ENCODE measurements at regions not wholly inside any gene's neighbourhood (a gene's known extent, or its start where the extent isn't known, plus 50 kb on each side); places are given as distances from the start of the nearest gene placed in this dataset.

DNA sequence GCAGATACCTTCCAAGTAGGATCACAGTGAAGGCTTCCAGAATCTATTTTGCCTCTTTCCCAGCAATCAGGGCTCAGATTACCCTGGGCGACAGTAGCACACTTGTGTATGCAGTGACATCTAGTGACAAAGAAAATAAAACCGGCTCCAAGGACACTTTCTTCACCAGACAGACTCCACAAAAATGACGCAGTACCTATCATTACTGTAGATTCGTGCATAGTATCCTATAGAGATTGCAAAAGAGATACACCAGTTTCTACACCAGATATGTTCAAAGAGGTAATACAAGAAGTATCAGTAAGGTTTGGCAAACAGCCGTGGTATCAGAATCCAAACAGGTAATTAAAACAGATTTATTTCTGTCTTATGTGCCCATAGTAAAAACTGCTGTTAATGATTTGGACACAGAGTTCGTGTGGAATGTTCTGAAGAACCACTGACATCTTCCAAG, 600.4 kb upstream of the JAG1 start:
- Histone ChIP-seq H3K27me3 (ENCODE audit: control insufficient read depth in 1 of 2, insufficient read depth in 2 of 2, low read length in 2 of 2) (no peaks in the 10 kb centered on the region), H3K4me1 (ENCODE audit: insufficient read depth, low read length) (no peaks in the 10 kb centered on the region), H3K9me3 (ENCODE audit: control insufficient read depth in 1 of 2, insufficient read depth in 1 of 2, low read length in 2 of 2) (peaks cover 0 to 4% of the 10 kb centered on the region in 2 experiments), H3K27ac (ENCODE audit: low read depth in 1 of 2, low read length in 2 of 2) (no peak overlapping the region), H3K4me3 (ENCODE audit: low read length) (no peak overlapping the region), H3K36me3 (ENCODE audit: insufficient read depth, low read length) (no peaks in the 10 kb centered on the region)
- no peaks in the 10 kb centered on the region for H3K9me3 Mint-ChIP-seq
- TF ChIP-seq, protein P1, sequence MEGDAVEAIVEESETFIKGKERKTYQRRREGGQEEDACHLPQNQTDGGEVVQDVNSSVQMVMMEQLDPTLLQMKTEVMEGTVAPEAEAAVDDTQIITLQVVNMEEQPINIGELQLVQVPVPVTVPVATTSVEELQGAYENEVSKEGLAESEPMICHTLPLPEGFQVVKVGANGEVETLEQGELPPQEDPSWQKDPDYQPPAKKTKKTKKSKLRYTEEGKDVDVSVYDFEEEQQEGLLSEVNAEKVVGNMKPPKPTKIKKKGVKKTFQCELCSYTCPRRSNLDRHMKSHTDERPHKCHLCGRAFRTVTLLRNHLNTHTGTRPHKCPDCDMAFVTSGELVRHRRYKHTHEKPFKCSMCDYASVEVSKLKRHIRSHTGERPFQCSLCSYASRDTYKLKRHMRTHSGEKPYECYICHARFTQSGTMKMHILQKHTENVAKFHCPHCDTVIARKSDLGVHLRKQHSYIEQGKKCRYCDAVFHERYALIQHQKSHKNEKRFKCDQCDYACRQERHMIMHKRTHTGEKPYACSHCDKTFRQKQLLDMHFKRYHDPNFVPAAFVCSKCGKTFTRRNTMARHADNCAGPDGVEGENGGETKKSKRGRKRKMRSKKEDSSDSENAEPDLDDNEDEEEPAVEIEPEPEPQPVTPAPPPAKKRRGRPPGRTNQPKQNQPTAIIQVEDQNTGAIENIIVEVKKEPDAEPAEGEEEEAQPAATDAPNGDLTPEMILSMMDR (IDR thresholded peaks at IDR 0.05) = no peak
- no peak for ATAC-seq (ENCODE audit: poor library complexity)
- no peaks in the 10 kb centered on the region for H3K27me3 Mint-ChIP-seq
- H3K4me3 Mint-ChIP-seq = no peak overlapping the region
- POLR2A ChIA-PET = no interaction called here
- CTCF ChIA-PET = no interaction called here
- H3K4me1 Mint-ChIP-seq (ENCODE audit: low read depth) = no peaks in the 10 kb centered on the region
- no peak for DNase-seq
- H3K36me3 Mint-ChIP-seq (ENCODE audit: low read depth) = no peaks in the 10 kb centered on the region
- intact Hi-C loops (cut with DNase I, micrococcal nuclease) = no loop called here
- no peak overlapping the region for H3K27ac Mint-ChIP-seq

DNA sequence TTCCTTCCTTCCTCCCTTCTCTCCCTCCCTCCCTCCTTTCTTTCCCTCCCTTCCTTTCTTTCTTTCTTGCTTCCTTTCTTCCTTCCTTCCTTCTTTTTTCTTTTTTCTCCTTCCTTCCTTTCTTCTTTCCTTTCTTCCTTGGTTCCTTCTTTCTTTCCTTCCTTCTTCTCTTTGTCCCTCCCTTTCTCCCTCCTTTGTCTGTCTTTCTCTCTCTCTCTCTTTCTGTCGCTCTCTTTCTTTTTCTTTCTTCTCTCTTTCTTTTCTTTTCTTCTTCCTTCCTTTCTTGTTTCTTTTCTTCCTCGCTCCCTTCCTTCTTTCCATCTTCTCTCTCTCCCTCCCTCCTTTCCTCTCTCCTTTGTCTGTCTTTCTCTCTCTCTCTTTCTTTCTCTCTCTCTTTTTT, 601.9 kb upstream of the JAG1 start:
- Histone ChIP-seq H3K9me3 (ENCODE audit: control insufficient read depth in 1 of 2, insufficient read depth in 1 of 2, low read length in 2 of 2) (peaks cover 0 to 4% of the 10 kb centered on the region in 2 experiments), H3K36me3 (ENCODE audit: insufficient read depth, low read length) (no peaks in the 10 kb centered on the region), H3K27me3 (ENCODE audit: control insufficient read depth in 1 of 2, insufficient read depth in 2 of 2, low read length in 2 of 2) (no peaks in the 10 kb centered on the region), H3K4me1 (ENCODE audit: insufficient read depth, low read length) (no peaks in the 10 kb centered on the region), H3K27ac (ENCODE audit: low read depth in 1 of 2, low read length in 2 of 2) (no peak overlapping the region), H3K4me3 (ENCODE audit: low read length) (no peak overlapping the region)
- no peaks in the 10 kb centered on the region for H3K36me3 Mint-ChIP-seq (ENCODE audit: low read depth)
- TF ChIP-seq, protein P1 (IDR thresholded peaks at IDR 0.05) = no peak
- intact Hi-C loops (cut with DNase I, micrococcal nuclease) = no loop called here
- peaks cover 1% of the 10 kb centered on the region for H3K9me3 Mint-ChIP-seq
- DNase-seq = no peak
- CTCF ChIA-PET = no interaction called here
- no peak for ATAC-seq (ENCODE audit: poor library complexity)
- H3K4me3 Mint-ChIP-seq = no peak overlapping the region
- H3K4me1 Mint-ChIP-seq (ENCODE audit: low read depth) = no peaks in the 10 kb centered on the region
- no peak overlapping the region for H3K27ac Mint-ChIP-seq
- no peaks in the 10 kb centered on the region for H3K27me3 Mint-ChIP-seq
- POLR2A ChIA-PET = no interaction called here

DNA sequence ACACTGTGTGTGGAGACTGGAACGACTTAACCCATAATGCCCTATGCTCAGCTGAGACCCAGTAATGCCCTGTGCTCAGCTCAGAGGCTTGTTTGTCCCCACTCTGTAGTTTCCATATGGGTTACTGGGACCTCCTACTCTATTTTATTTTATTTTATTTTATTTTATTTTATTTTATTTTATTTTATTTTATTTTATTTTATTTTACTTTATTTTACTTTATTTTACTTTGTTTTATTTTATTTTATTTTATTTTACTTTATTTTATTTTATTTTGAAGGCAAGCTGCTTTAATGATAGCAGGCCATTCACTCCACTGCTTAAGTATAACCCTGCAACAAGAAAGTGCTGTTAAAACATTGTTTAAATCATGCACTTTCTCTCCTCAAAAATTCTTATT, 603.4 kb upstream of the JAG1 start:
- CTCF ChIA-PET = interaction anchor here (0.7 kb wide), 1 partner anchor 11 kb away, joined by 3 read pairs; no protein-coding TSS in a partner anchor
- H3K27me3 Mint-ChIP-seq = no peaks in the 10 kb centered on the region
- no peak overlapping the region for H3K4me3 ChIP-seq (ENCODE audit: low read length)
- no peak overlapping the region for H3K27ac ChIP-seq (ENCODE audit: low read depth in 1 of 2, low read length in 2 of 2)
- TF ChIP-seq, protein P1 (IDR thresholded peaks at IDR 0.05) = no peak
- H3K27ac Mint-ChIP-seq = no peak overlapping the region
- H3K4me1 ChIP-seq (ENCODE audit: insufficient read depth, low read length) = no peaks in the 10 kb centered on the region
- POLR2A ChIA-PET = no interaction called here
- H3K27me3 ChIP-seq (ENCODE audit: control insufficient read depth in 1 of 2, insufficient read depth in 2 of 2, low read length in 2 of 2) = peaks cover 0 to 3% of the 10 kb centered on the region in 2 experiments
- ATAC-seq (ENCODE audit: poor library complexity) (no peak), DNase-seq (no peak)
- no peaks in the 10 kb centered on the region for H3K9me3 ChIP-seq (ENCODE audit: control insufficient read depth in 1 of 2, insufficient read depth in 1 of 2, low read length in 2 of 2)
- H3K4me3 Mint-ChIP-seq = no peak overlapping the region
- H3K4me1 Mint-ChIP-seq (ENCODE audit: low read depth) = no peaks in the 10 kb centered on the region
- no peaks in the 10 kb centered on the region for H3K36me3 ChIP-seq (ENCODE audit: insufficient read depth, low read length)
- intact Hi-C loops (cut with DNase I, micrococcal nuclease) = no loop called here
- H3K36me3 Mint-ChIP-seq (ENCODE audit: low read depth) = no peaks in the 10 kb centered on the region
- peaks cover 1% of the 10 kb centered on the region for H3K9me3 Mint-ChIP-seq

All from CD4-positive, alpha-beta T cell (primary cell).